HEK293T (cell line): ENCODE measurements at regions not wholly inside any gene's neighbourhood (a gene's known extent, or its start where the extent isn't known, plus 50 kb on each side); places are given as distances from the start of the nearest gene placed in this dataset.

Source experiments
- CTCF ChIA-PET: fragments of 350-600 bp; formaldehyde crosslinking; extraction: SDS; loops from one replicate; lab custom pipeline; 2021; ENCODE audit warnings: antibody characterized with exemption, inconsistent platforms; lab: Yijun Ruan, JAX
- POLR2A ChIA-PET: fragments of 350-600 bp; formaldehyde crosslinking; extraction: SDS; loops from one replicate; lab custom pipeline; 2020; ENCODE audit warnings: antibody characterized with exemption, inconsistent platforms; lab: Yijun Ruan, JAX
- DNase-seq: peaks from one replicate; pipeline ENCODE4 v3.0.0; 2012; ENCODE audit warnings: mixed read lengths; ENCODE audit errors: extremely low spot score
- ARNT ChIP-seq: fragments of 450-650 bp; IDR thresholded peaks from 2 replicates; pipeline ENCODE4 v1.6.1; 2017; ENCODE audit warnings: mild to moderate bottlenecking
- BHLHE40 ChIP-seq: fragments of 450-650 bp; IDR thresholded peaks from 2 replicates; pipeline ENCODE4 v1.6.1; 2016; ENCODE audit warnings: mild to moderate bottlenecking, moderate library complexity, borderline replicate concordance
- CTBP1 ChIP-seq: fragments of 450-650 bp; IDR thresholded peaks from 2 replicates; pipeline ENCODE4 v1.6.1; 2016; ENCODE audit warnings: borderline replicate concordance
- ELF4 ChIP-seq: fragments of 450-650 bp; IDR thresholded peaks from 2 replicates; pipeline ENCODE4 v1.6.1; 2017; ENCODE audit warnings: antibody characterized with exemption
- FOXA1 ChIP-seq: fragments of 450-650 bp; IDR thresholded peaks from 2 replicates; pipeline ENCODE4 v1.6.1; 2016; ENCODE audit warnings: mild to moderate bottlenecking
- FOXK2 ChIP-seq: fragments of 450-650 bp; IDR thresholded peaks from 2 replicates; pipeline ENCODE4 v1.6.1; 2016; ENCODE audit warnings: mild to moderate bottlenecking
- FOXM1 ChIP-seq: fragments of 450-650 bp; IDR thresholded peaks from 2 replicates; pipeline ENCODE4 v1.6.1; 2017; ENCODE audit warnings: mild to moderate bottlenecking, borderline replicate concordance
- HDGF ChIP-seq: fragments of 450-650 bp; IDR thresholded peaks from 2 replicates; pipeline ENCODE4 v1.6.1; 2017; ENCODE audit warnings: antibody characterized with exemption, borderline replicate concordance
- L3MBTL2 ChIP-seq: fragments of 450-650 bp; conservative IDR thresholded peaks from 2 replicates; pipeline ENCODE4 v1.6.1; 2016; ENCODE audit warnings: mild to moderate bottlenecking
- LEF1 ChIP-seq: fragments of 450-650 bp; IDR thresholded peaks from 2 replicates; pipeline ENCODE4 v1.6.1; 2017; ENCODE audit warnings: mild to moderate bottlenecking, borderline replicate concordance
- NFRKB ChIP-seq: fragments of 450-650 bp; IDR thresholded peaks from 2 replicates; pipeline ENCODE4 v1.6.1; 2016; ENCODE audit warnings: mild to moderate bottlenecking, moderate library complexity
- PKNOX1 ChIP-seq: fragments of 450-650 bp; IDR thresholded peaks from 2 replicates; pipeline ENCODE4 v1.6.1; 2016
- SP1 ChIP-seq: fragments of 450-650 bp; IDR thresholded peaks from 2 replicates; pipeline ENCODE4 v1.6.1; 2017
- SUZ12 ChIP-seq: fragments of 450-650 bp; IDR thresholded peaks from 2 replicates; pipeline ENCODE4 v1.6.1; 2016; ENCODE audit warnings: mild to moderate bottlenecking
- TARDBP ChIP-seq: fragments of 450-650 bp; IDR thresholded peaks from 2 replicates; pipeline ENCODE4 v1.6.1; 2016
- ZNF384 ChIP-seq: fragments of 450-650 bp; IDR thresholded peaks from 2 replicates; pipeline ENCODE4 v1.6.1; 2016

- TF ChIP-seq ELF4: no peak
- TF ChIP-seq PKNOX1: no peak
- no peak for TF ChIP-seq ZNF384
- no peak for TF ChIP-seq ARNT
- TF ChIP-seq TARDBP: no peak
- no peak for TF ChIP-seq FOXM1
- TF ChIP-seq HDGF: no peak
- no peak for TF ChIP-seq CTBP1
- TF ChIP-seq L3MBTL2: no peak
- TF ChIP-seq SUZ12: no peak
- TF ChIP-seq FOXA1: no peak
- no peak for TF ChIP-seq BHLHE40
- no peak for TF ChIP-seq FOXK2
- no peak for TF ChIP-seq LEF1
- TF ChIP-seq NFRKB: no peak
- no peak for TF ChIP-seq SP1
- ChIA-PET POLR2A (no interaction called here), CTCF (interaction anchor here (1.7 kb wide), 1 partner anchor 11 kb away, joined by 5 read pairs; no protein-coding TSS in a partner anchor)
- DNase-seq: no peak
Measured at GRCh38 chr15:62792986-62793751, 249.4 kb upstream of the TPM1 start.

GRCh38 chr15:62793752-62794144, 248.8 kb upstream of the TPM1 start:
- ChIA-PET CTCF (interaction anchor here (1.7 kb wide), 1 partner anchor 12 kb away, joined by 5 read pairs; no protein-coding TSS in a partner anchor), POLR2A (no interaction called here)
- DNase-seq: no peak
- TF ChIP-seq ARNT (no peak), ZNF384 (no peak), NFRKB (no peak), HDGF (no peak), FOXK2 (no peak), CTBP1 (no peak), ELF4 (no peak), PKNOX1 (no peak), BHLHE40 (no peak), SP1 (no peak), FOXA1 (no peak), SUZ12 (no peak), FOXM1 (no peak), L3MBTL2 (no peak), LEF1 (no peak), TARDBP (no peak)

GRCh38 chr15:62795171-62795570, 247.4 kb upstream of the TPM1 start:
- no peak for TF ChIP-seq PKNOX1
- TF ChIP-seq ZNF384: no peak
- TF ChIP-seq LEF1: no peak
- TF ChIP-seq ELF4: no peak
- no peak for TF ChIP-seq FOXM1
- TF ChIP-seq ARNT: no peak
- no peak for TF ChIP-seq HDGF
- TF ChIP-seq NFRKB: no peak
- no peak for TF ChIP-seq SUZ12
- no peak for TF ChIP-seq SP1
- no peak for TF ChIP-seq FOXK2
- TF ChIP-seq CTBP1: no peak
- TF ChIP-seq FOXA1: no peak
- TF ChIP-seq L3MBTL2: no peak
- no peak for TF ChIP-seq BHLHE40
- no peak for TF ChIP-seq TARDBP
- ChIA-PET POLR2A (no interaction called here), CTCF (no interaction called here)
- no peak for DNase-seq

GRCh38 chr15:62795700-62796695, 246.5 kb upstream of the TPM1 start:
- TF ChIP-seq ARNT (no peak), ELF4 (no peak), L3MBTL2 (no peak)
- POLR2A ChIA-PET: no interaction called here
- DNase-seq: no peak
- CTCF ChIA-PET: no interaction called here

- TF ChIP-seq FOXA1 (no peak), TARDBP (no peak), ELF4 (no peak), BHLHE40 (no peak), PKNOX1 (no peak), SP1 (no peak), NFRKB (no peak), LEF1 (no peak), L3MBTL2 (no peak), FOXK2 (no peak), ZNF384 (no peak), ARNT (no peak), CTBP1 (no peak), FOXM1 (no peak), HDGF (no peak)
- DNase-seq: no peak
- ChIA-PET POLR2A (no interaction called here), CTCF (no interaction called here)
Measured at GRCh38 chr15:62797171-62797570, 245.4 kb upstream of the TPM1 start.
